Colon (tissue), 2 donors: ENCODE measurements at regions not wholly inside any gene's neighbourhood (a gene's known extent, or its start where the extent isn't known, plus 50 kb on each side); places are given as distances from the start of the nearest gene placed in this dataset.

Source experiments
- FAIRE-seq: peaks from 2 replicates; lab custom pipeline; 2012; peaks lifted over from hg19 to GRCh38; lab: Jason Lieb, UNC
- donor health status: control.
- donor health status: control.

DNA sequence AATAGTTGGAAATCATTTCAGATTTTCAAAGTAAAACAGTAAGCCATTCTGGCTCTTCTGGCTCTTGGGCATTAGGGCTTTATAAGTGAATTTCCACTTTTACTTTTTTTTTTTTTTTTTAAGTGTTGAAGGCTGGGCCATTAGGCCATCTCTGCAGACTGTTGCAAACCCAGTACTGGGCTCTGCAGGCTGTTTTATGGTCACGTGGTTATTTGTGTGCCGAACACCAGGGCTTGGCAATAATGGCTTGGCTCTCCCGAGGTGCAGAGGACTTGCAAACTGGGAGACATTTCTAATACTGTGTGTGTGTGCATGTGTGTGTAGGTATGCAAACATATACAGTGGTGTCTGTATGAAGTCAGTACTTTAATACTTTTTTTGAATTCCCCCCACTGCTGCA is 194.9 kb upstream of the CDH5 start:
- no peak for FAIRE-seq

DNA sequence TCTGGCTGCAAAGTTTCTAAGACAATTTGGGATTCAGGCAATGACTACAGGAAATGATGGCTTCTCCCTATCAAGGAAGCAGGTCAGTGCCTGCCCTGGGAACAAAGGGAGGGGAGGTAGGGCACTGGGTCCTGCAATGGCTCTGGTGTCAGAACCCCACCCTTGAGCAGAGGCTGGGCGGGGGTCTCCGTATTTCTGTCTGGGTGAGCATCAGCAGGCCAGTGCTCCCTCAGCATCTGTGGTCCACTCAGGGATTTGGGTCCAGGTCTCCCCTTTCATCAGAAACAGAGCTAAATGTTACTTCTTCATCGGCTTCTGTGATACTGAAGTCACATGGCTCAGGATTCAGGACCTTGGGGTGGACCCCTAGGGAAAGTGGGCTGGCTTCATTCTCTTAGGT is 195.5 kb upstream of the CDH5 start:
- no peak for FAIRE-seq

DNA sequence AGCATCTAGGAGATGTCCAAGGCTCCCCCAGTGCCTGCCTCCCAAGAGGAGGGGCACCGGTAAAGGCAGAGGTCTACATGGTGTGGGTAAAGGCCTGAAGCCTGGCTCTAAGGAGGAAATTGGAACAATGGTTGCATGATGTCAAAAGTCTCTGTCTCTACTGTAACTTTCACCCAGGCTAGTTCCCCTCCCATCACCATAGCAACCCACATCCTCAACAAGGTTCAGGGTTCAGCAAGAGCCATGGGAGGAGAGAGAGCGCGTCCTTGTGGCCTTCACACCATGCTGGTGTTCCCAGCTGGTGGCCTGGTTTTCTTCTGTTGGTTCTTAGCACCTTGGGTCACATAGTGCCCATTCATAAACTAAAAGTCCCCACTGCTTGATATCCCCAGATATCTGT is 196.7 kb upstream of the CDH5 start:
- no peak for FAIRE-seq

DNA sequence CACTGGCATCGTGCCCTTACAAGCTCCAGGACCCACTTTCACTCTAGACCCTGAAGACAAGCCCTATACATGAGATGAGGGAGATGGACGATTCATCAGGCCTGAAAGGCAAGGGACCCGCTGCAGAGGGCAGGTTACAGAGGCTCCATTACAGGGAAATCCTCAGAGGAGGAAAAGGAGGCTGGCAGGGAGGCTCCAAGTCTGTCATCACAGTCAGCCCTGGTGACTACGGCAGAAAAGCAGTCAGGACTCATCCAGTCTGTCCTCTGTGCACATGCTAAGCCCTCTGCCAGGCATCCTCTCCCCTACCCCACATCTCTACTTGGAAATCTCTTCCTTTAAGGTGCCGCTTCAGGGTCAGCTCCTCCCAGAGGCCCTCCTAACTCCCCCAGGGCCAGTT is 197.7 kb upstream of the CDH5 start:
- no peak for FAIRE-seq

DNA sequence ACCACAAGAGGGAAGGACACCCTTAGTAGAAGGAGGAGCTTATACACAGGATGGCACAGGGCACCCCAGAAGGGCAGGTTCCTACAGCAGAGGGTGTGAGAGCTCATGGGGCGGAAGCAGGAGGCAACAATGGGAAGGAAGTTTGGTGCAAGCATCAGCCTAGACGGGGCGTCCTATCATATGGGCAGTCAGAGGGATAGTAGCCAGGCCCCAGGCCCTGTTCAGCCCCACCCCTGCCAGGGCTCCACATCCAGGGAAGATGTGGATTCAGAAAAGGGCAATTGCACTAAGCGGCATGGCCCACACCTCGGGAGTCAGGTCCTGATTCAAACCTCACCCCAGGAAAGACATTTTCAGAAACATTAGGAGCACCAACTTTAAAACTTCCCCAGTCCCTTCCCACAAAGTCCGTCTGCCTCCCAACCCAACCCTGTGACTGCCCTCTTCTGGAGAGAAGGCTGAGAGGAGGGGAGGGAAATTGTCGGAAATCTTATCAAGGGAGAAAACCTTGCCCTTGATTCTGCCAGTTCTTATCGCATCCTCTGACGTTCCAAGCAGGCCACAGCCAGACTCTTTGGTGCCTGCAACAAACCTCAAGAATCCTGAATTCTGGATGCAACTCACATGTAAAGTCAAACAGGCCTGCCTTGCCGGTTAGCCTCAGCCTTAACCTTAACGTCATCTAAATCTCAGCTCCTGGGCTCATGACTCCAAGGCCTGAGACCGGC is 198.8 kb upstream of the CDH5 start:
- FAIRE-seq = no peak

DNA sequence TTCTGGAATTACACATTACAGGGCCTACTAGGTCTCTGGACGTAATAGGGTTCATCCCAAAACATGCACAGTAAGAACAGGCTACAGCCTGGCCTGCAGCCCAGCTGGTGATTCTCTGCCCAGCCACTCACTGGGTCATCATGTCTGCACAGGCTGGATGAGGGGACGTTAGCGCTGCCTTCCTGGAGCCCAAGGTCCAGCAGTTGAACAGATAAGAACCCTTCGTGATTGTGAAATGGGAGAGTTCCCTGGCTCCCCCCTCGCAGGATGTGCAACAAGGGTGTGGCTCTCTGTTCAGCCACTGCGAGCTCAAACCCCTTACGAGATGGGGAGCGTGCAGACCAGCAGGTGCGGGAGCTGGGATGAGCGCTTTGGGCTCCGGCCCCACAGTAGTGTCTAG is 200.0 kb upstream of the CDH5 start:
- no peak for FAIRE-seq

DNA sequence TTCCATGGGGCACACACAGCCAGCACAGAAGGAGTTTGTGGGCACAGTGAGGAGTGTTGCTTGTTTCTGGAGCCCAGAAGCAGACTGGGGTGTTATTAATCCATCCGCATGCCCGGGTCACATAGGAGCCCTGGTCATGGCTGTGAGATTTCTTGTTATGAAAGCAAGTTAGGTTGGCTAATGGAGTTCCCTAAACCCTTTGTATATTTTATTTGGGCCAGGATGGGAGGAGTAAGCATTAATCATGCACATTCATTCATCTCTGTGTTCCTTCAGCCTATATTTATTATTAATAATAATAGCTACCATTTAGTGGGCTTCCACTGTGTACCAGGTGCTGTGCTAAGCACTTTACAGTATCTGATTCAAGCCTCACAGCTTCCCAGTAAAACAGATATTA is 200.6 kb upstream of the CDH5 start:
- no peak for FAIRE-seq

DNA sequence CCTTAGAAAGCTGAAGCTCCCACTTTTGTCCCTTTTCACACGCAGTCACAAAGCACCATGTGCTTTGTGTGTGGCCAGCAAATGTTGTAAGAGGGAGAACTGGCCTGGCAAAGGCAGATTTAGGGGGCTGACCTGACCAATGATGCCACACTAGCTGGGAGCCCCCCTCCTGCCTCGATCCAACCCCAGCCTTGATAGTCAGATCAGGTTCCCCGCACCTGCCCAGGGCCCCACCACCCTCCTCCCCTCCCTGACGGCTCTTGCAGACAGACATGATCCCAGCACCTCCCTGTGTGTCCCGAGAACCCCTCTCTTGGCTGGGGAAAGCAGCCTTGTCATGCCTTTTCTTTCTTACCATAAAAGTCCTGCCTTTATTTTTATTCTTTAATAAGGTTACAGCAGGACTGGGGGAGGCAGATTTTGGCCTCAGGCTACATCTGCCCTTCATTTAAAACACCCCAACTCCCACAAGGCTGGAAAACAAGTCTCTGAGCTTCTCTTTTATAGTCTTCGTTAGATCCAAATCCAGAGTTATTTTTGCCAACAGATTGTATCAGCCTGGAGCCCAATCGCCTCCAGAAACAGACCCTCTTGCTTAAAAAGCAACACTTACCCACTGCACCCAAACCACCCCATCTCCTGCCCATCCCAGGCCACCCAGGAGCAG is 201.8 kb upstream of the CDH5 start:
- no peak for FAIRE-seq

DNA sequence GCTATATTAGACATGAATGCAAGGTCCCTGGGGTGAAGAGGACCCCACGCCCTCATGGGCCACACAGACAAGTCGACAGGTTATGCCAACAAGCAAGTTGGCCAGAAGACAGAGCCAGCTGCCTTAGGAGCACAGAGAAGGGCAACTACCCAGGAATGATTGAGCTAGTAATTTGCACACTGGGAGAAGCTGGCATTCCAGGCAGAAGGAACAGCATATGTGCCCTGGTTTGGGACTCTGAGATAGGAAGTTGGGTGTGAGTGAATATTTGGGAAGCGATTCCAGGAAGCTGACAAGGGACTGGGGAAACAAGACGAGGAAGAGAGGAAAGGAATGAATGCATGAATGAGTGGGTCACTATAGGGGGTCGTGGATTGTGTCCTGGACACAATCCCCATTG is 203.7 kb upstream of the CDH5 start:
- no peak for FAIRE-seq

DNA sequence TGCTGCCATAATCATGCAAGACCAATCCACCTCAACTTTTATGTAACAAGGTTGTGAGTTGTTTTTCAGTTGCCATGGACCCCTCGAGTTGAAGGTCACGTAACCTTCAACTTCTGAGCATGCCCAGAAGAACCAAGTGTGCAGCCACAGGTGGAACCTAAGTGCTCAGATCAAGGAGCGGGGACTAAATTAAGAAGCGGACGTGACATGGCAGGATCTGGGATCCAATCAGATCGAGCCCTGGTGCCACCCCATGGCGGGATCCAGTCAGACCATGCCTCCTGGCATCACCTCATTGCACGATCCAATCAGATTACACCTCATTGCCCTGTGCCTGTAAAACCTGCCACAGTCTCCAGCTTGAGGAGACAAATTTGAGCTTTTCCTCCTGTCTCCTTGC is 204.5 kb upstream of the CDH5 start:
- no peak for FAIRE-seq

DNA sequence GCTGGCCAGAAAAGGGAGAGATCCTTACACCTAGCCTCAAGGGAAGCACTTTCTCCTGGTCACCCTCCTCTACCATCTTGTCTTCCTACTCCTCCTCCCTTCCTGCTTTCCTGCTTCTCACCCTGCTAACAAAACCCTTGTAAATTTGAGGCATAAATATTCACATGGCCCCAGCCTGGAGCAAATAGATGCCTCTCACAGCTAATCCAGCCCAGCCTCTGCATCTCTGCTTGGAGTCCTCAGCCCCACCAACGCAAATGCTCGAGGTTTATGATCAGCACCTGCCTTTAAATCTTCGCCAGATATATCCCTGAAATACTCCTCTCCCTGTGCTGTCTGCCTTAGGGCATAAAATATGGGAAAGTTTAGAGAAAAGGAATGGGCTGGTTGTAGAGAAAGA is 205.2 kb upstream of the CDH5 start:
- FAIRE-seq = no peak

DNA sequence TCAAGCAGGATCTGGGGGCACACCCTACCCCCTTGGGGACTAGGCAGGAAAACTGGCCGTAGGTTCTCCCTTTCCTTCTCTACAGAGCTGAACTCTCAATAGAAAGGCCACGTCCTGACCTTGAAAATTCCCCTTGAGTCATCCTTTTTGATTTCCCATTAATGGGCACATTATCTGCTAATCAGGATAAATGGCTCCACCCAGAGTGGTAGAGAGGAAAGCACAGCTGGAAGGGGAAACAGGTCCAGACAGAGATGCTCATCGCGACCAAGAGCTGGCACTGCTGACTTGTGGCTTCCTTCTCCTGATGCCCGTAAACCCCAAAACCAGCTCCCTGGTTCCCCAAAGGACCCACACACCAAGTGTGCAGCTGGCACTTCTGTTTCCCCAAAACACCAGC is 206.5 kb upstream of the CDH5 start:
- no peak for FAIRE-seq

DNA sequence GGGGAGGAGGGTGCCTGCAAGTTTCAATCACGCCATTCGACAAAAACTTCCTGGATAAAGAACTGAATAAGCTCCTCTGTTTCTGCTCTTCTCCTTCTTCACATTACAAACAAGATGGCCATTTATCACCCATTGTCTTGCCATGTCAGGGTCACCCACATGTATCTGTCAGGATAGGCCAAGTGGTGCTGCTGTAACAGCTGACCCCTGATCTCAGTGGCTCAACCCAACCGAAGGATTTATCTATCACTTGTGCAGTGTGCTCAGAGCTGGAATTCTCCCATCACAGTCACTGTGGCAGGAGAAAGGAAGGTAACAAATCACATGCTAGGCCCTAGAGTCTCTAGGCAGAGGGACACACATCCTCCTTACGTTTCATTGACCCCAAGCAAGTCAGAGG is 210.0 kb upstream of the CDH5 start:
- no peak for FAIRE-seq

DNA sequence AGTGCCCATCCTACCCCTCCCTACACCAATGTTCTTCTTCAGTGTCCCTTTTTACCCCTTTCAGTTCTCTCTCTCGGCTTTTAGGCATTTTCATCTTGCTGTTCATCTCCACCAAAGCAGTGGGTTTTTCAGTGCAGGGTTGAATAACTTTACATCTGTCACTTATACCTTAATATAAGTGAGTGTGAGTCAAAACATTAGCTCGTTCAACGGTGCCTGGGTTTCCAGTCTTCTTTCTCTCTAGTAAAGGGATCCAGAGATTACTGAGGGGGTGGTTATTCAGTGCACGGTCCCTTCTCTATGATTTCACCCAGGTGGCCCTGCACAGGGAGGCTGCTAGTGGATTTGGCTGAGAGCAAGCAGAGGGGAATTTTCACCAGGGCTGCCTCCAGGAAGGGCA is 210.6 kb upstream of the CDH5 start:
- FAIRE-seq = no peak

DNA sequence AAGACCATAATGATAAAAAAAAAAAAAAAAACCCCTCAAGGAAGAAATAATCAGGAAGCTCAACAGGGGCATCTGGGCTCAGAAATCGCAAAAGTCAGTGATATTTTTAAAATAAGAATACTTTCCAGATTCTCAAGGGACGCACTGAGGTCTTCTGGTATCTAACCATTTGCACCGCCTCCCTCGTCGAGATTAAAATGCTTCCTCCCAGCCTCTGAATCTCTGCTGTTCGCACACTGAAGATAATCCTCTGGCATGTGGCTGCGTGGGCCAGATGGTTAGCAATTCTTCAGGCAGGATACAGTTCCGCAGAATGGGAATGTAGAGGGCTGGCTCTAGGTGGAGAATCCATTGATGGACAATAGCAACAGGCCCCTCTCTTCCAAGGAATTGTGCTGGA is 211.7 kb upstream of the CDH5 start:
- FAIRE-seq = no peak

DNA sequence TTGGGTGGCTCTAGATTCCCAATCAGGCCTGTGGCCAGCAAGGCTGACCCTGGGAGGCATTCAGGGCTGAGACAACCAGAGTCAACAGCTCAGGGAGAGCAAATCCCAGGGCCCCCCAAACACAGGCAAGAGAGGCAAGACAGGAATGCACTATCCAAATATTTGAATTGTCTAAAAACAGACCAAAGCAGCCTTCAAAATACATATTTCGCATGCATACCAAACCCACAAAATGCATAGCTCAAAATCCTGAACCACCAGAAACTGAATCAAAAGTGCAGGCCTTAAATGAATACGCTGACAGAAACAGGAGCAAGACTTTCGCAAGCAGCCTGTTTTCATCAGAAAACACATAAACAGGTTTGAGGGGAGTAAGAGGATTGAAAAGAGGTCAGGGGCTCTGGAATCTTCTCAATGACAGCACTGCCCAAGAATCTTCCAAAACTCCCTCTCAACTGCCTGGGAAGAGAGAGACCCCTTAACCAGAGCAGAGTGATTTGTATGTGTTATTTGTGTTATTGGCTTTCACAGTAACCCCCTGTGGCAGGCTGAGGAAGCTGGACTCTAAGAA is 213.6 kb upstream of the CDH5 start:
- no peak for FAIRE-seq

DNA sequence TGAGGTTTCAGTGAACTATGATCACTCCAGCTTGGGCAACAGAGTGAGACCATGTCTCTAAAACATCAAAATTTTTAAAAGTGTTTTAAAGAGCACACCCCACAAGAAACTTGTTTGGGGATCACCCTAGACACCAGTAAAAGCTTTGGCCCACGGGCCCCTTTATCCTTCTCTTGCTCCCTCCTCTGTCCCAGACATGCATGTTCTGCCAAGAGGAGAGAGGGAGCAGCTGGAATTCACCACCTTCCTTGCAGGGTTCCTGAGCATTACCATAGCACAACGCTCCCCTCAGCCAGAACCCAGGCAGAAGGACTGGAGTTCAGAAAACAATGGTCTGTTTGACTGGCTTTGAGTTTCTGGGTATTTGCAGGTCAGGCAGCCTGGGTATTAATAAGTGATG is 214.3 kb upstream of the CDH5 start:
- no peak for FAIRE-seq

DNA sequence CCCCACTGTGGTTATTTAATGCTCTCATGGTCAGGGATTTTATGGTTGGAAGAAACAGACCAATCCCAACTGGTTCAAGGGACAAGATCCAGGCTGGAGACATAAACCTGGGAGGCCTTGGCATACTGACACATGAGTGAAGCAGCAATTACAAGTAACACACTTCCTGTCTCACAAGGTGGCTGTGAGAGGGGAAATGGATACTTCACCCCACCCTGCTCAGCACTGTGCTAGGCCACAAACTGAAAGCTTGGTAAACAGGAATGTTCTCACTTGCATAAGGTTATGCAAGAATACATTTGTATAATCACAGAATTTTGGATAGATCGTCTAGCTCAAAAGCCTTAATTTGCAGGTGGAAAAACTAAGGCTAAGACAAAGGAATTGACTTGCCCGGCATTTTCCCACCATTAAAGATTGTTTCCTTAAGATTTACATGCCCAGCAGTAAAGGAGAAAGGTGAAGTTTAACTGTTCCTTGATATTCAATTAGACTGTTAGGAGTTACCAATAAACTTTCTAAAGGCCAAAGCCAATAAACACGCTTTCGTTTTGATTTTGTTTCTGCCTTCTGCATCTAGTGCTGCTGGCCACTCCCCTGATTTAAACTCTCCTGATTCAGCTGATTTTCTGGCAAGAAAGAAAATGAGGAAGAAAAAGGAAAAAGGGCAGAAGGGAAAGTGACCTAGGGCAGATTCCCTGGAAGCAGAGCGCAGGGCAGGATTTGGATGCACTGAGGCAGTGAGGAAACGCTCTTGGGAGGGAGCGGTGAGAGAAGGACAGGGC is 215.6 kb upstream of the CDH5 start:
- FAIRE-seq = no peak

DNA sequence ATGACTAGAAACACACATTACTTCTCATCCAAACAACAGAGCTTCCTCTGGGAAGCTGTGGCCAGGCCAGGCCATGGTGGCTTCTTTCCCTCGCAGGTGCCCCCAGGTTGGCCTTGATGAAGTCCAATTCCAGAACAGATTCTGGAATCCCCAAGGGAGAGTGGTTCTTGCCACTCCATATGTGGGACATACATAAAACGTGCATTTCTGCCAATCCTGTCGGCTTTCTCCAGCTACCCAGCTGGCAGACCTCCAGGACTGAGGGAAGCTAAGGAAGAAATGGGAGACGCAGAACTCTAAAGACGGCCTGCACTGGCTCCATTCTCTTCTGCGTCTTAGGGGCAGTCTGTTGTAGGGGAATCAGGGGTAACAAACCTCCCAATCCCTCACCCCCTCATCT is 219.2 kb upstream of the CDH5 start:
- no peak for FAIRE-seq

DNA sequence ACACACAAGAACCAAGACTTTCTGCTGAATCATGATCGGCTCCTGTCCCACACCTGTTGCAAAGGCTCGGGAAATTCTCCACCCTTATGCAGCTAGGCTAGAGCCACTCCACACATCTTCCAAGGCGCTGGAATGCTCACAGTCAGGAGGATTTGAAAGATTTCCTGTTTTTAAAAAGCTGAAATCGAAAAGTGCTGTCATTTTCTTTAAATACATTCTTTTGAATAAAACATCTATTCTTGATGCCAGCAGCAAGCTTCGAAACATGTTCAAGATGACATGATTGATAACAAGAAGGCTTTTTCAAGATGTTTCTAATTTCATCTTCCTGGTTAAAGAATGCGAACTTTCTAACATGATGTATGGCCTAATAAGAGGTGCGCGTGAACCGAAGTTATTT is 219.7 kb upstream of the CDH5 start:
- FAIRE-seq = no peak

DNA sequence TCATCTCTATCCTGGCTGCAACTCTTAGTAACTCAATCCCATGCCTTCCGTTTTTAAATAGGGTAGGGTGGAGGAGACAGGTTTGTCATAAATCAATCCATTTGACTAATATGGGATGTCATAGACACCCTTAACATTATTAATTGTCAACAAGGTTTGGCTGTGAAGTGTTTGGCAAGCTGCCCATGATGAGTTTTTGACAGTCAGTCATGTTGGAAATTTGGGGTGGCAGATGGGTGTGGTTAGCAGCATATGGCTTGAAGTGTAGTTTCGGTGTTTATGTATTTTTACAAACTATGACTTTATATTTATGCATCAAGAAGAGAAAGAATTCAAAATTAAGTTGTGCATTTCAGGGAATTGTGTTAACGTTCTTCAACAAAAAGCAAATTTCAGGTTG is 221.8 kb upstream of the CDH5 start:
- no peak for FAIRE-seq

DNA sequence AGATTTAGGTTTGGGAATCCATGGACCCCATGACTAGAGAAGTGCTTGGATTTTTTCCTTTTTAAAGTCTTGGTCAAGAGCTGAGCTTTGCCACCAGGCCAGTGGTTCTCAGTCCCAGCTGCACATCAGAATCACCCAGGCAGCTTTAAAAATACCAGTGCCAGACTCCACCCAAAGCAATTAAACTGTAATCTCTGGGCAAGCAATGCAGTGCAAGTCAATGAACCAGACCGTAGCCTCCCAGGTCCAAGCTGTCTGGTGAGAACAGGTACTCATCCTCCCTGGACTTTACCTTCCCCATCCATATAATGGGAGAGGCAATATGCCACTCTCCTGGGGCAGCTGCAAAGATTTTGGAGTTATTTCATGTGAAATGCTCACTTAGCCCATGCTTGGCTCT is 223.1 kb upstream of the CDH5 start:
- FAIRE-seq = no peak

DNA sequence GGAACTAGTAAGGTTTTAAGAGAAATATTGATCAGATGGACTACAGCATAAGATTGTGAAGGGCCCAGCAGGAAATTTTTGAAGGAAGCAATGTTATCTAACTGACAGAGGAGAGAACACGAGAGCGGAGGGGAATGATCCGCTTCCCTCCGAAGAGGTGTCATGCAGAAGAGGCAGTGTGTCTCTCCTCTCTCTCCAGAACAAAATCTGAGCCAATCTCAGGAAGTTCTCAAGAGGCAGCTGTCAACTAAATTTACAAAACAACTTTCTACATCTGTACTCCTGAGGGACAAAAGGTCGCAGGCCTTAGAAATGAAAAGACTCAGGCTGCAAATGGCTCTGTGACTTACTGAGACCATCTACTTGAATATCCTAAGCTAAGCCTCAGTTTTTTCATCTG is 224.6 kb upstream of the CDH5 start:
- no peak for FAIRE-seq
